ENCODE measurements at regions not wholly inside any gene's neighbourhood (a gene's known extent, or its start where the extent isn't known, plus 50 kb on each side); places are given as distances from the start of the nearest gene placed in this dataset.

- TF ChIP-seq POLR2AphosphoS5 (IDR thresholded peaks at IDR 0.05; ENCODE audit: borderline replicate concordance, low read depth, low read length) (no peak), EZH2 (IDR thresholded peaks at IDR 0.05) (no peak), FOXP2 (optimal IDR thresholded peaks at IDR 0.05; ENCODE audit: control extremely low read depth, extremely low read length, insufficient read depth) (no peak)
Measured at GRCh38 chr18:55821219-55821618, 233.2 kb upstream of the TCF4 start.

Data from SK-N-MC (cell line).